ENCODE measurements at regions not wholly inside any gene's neighbourhood (a gene's known extent, or its start where the extent isn't known, plus 50 kb on each side); places are given as distances from the start of the nearest gene placed in this dataset.
"Not testable (repeated sequence)": the region's sequence is repeated elsewhere in the genome, so short reads cannot be mapped to it uniquely, and the experiment has no call there.

- H3K4me1 ChIP-seq (ENCODE audit: control insufficient read depth in 1 of 2, insufficient read depth in 2 of 2, low read length in 2 of 2) = no peaks in the 10 kb centered on the region
- H3K36me3 ChIP-seq (ENCODE audit: control insufficient read depth in 1 of 2, insufficient read depth in 2 of 2, low read length in 2 of 2) = no peaks in the 10 kb centered on the region
- no peaks in the 10 kb centered on the region for H3K9me3 ChIP-seq (ENCODE audit: control insufficient read depth in 1 of 2, low read length in 2 of 2)
- no peak overlapping the region for H3K27ac ChIP-seq (ENCODE audit: low read depth, low read length)
- H3K4me3 ChIP-seq (ENCODE audit: low read depth in 1 of 2, low read length in 2 of 2) = no peak overlapping the region
- no peak overlapping the region for H3K9ac ChIP-seq (ENCODE audit: low read depth in 1 of 2, low read length in 2 of 2)
- no peaks in the 10 kb centered on the region for H3K27me3 ChIP-seq (ENCODE audit: control insufficient read depth in 1 of 2, insufficient read depth in 2 of 2, low read length in 2 of 2)
Observed at GRCh38 chr16:63882576-63882975, 1239.3 kb downstream of the CDH11 start.

GRCh38 chr16:63880948-63881347, 1240.9 kb downstream of the CDH11 start:
- Histone ChIP-seq H3K36me3 (ENCODE audit: control insufficient read depth in 1 of 2, insufficient read depth in 2 of 2, low read length in 2 of 2) (no peaks in the 10 kb centered on the region), H3K27me3 (ENCODE audit: control insufficient read depth in 1 of 2, insufficient read depth in 2 of 2, low read length in 2 of 2) (no peaks in the 10 kb centered on the region), H3K4me1 (ENCODE audit: control insufficient read depth in 1 of 2, insufficient read depth in 2 of 2, low read length in 2 of 2) (no peaks in the 10 kb centered on the region), H3K9me3 (ENCODE audit: control insufficient read depth in 1 of 2, low read length in 2 of 2) (no peaks in the 10 kb centered on the region), H3K9ac (ENCODE audit: low read depth in 1 of 2, low read length in 2 of 2) (no peak overlapping the region), H3K27ac (ENCODE audit: low read depth, low read length) (no peak overlapping the region), H3K4me3 (ENCODE audit: low read depth in 1 of 2, low read length in 2 of 2) (no peak overlapping the region)

GRCh38 chr16:63877401-63877800, 1244.5 kb downstream of the CDH11 start:
- H3K27ac ChIP-seq (ENCODE audit: low read depth, low read length) = no peak overlapping the region
- no peak overlapping the region for H3K9ac ChIP-seq (ENCODE audit: low read depth in 1 of 2, low read length in 2 of 2)
- H3K9me3 ChIP-seq (ENCODE audit: control insufficient read depth in 1 of 2, low read length in 2 of 2) = no peaks in the 10 kb centered on the region
- no peaks in the 10 kb centered on the region for H3K4me1 ChIP-seq (ENCODE audit: control insufficient read depth in 1 of 2, insufficient read depth in 2 of 2, low read length in 2 of 2)
- no peaks in the 10 kb centered on the region for H3K36me3 ChIP-seq (ENCODE audit: control insufficient read depth in 1 of 2, insufficient read depth in 2 of 2, low read length in 2 of 2)
- no peaks in the 10 kb centered on the region for H3K27me3 ChIP-seq (ENCODE audit: control insufficient read depth in 1 of 2, insufficient read depth in 2 of 2, low read length in 2 of 2)
- no peak overlapping the region for H3K4me3 ChIP-seq (ENCODE audit: low read depth in 1 of 2, low read length in 2 of 2)

GRCh38 chr16:63876103-63876502, 1245.8 kb downstream of the CDH11 start:
- H3K9ac ChIP-seq (ENCODE audit: low read depth in 1 of 2, low read length in 2 of 2) = no peak overlapping the region
- H3K9me3 ChIP-seq (ENCODE audit: control insufficient read depth in 1 of 2, low read length in 2 of 2) = no peaks in the 10 kb centered on the region
- H3K4me3 ChIP-seq (ENCODE audit: low read depth in 1 of 2, low read length in 2 of 2) = no peak overlapping the region
- no peaks in the 10 kb centered on the region for H3K36me3 ChIP-seq (ENCODE audit: control insufficient read depth in 1 of 2, insufficient read depth in 2 of 2, low read length in 2 of 2)
- H3K27ac ChIP-seq (ENCODE audit: low read depth, low read length) = no peak overlapping the region
- no peaks in the 10 kb centered on the region for H3K27me3 ChIP-seq (ENCODE audit: control insufficient read depth in 1 of 2, insufficient read depth in 2 of 2, low read length in 2 of 2)
- no peaks in the 10 kb centered on the region for H3K4me1 ChIP-seq (ENCODE audit: control insufficient read depth in 1 of 2, insufficient read depth in 2 of 2, low read length in 2 of 2)

- H3K4me3 ChIP-seq (ENCODE audit: low read depth in 1 of 2, low read length in 2 of 2); H3K27ac ChIP-seq (ENCODE audit: low read depth, low read length); H3K9me3 ChIP-seq (ENCODE audit: control insufficient read depth in 1 of 2, low read length in 2 of 2); H3K36me3 ChIP-seq (ENCODE audit: control insufficient read depth in 1 of 2, insufficient read depth in 2 of 2, low read length in 2 of 2); H3K27me3 ChIP-seq (ENCODE audit: control insufficient read depth in 1 of 2, insufficient read depth in 2 of 2, low read length in 2 of 2); H3K9ac ChIP-seq (ENCODE audit: low read depth in 1 of 2, low read length in 2 of 2); H3K4me1 ChIP-seq (ENCODE audit: control insufficient read depth in 1 of 2, insufficient read depth in 2 of 2, low read length in 2 of 2): not testable (repeated sequence)
Observed at GRCh38 chr16:63860700-63861099, 1261.2 kb downstream of the CDH11 start.

- H3K27me3 ChIP-seq (ENCODE audit: control insufficient read depth in 1 of 2, insufficient read depth in 2 of 2, low read length in 2 of 2) = no peaks in the 10 kb centered on the region
- no peaks in the 10 kb centered on the region for H3K9me3 ChIP-seq (ENCODE audit: control insufficient read depth in 1 of 2, low read length in 2 of 2)
- H3K4me3 ChIP-seq (ENCODE audit: low read depth in 1 of 2, low read length in 2 of 2) = no peak overlapping the region
- H3K4me1 ChIP-seq (ENCODE audit: control insufficient read depth in 1 of 2, insufficient read depth in 2 of 2, low read length in 2 of 2) = no peaks in the 10 kb centered on the region
- no peaks in the 10 kb centered on the region for H3K36me3 ChIP-seq (ENCODE audit: control insufficient read depth in 1 of 2, insufficient read depth in 2 of 2, low read length in 2 of 2)
- no peak overlapping the region for H3K27ac ChIP-seq (ENCODE audit: low read depth, low read length)
- no peak overlapping the region for H3K9ac ChIP-seq (ENCODE audit: low read depth in 1 of 2, low read length in 2 of 2)
Observed at GRCh38 chr16:63856537-63856936, 1265.3 kb downstream of the CDH11 start.

GRCh38 chr16:63850979-63851378, 1270.9 kb downstream of the CDH11 start:
- Histone ChIP-seq H3K9me3 (ENCODE audit: control insufficient read depth in 1 of 2, low read length in 2 of 2) (no peaks in the 10 kb centered on the region), H3K27me3 (ENCODE audit: control insufficient read depth in 1 of 2, insufficient read depth in 2 of 2, low read length in 2 of 2) (no peaks in the 10 kb centered on the region), H3K4me1 (ENCODE audit: control insufficient read depth in 1 of 2, insufficient read depth in 2 of 2, low read length in 2 of 2) (no peaks in the 10 kb centered on the region), H3K9ac (ENCODE audit: low read depth in 1 of 2, low read length in 2 of 2) (no peak overlapping the region), H3K4me3 (ENCODE audit: low read depth in 1 of 2, low read length in 2 of 2) (no peak overlapping the region), H3K27ac (ENCODE audit: low read depth, low read length) (no peak overlapping the region), H3K36me3 (ENCODE audit: control insufficient read depth in 1 of 2, insufficient read depth in 2 of 2, low read length in 2 of 2) (no peaks in the 10 kb centered on the region)

- no peak overlapping the region for H3K9ac ChIP-seq (ENCODE audit: low read depth in 1 of 2, low read length in 2 of 2)
- H3K27me3 ChIP-seq (ENCODE audit: control insufficient read depth in 1 of 2, insufficient read depth in 2 of 2, low read length in 2 of 2) = no peaks in the 10 kb centered on the region
- no peak overlapping the region for H3K4me3 ChIP-seq (ENCODE audit: low read depth in 1 of 2, low read length in 2 of 2)
- peaks cover 6 to 8% of the 10 kb centered on the region in 2 donors for H3K9me3 ChIP-seq (ENCODE audit: control insufficient read depth in 1 of 2, low read length in 2 of 2)
- H3K4me1 ChIP-seq (ENCODE audit: control insufficient read depth in 1 of 2, insufficient read depth in 2 of 2, low read length in 2 of 2) = no peaks in the 10 kb centered on the region
- no peak overlapping the region for H3K27ac ChIP-seq (ENCODE audit: low read depth, low read length)
- H3K36me3 ChIP-seq (ENCODE audit: control insufficient read depth in 1 of 2, insufficient read depth in 2 of 2, low read length in 2 of 2) = no peaks in the 10 kb centered on the region
Observed at GRCh38 chr16:63841271-63841670, 1280.6 kb downstream of the CDH11 start.

- H3K36me3 ChIP-seq (ENCODE audit: control insufficient read depth in 1 of 2, insufficient read depth in 2 of 2, low read length in 2 of 2) = no peaks in the 10 kb centered on the region
- no peaks in the 10 kb centered on the region for H3K27me3 ChIP-seq (ENCODE audit: control insufficient read depth in 1 of 2, insufficient read depth in 2 of 2, low read length in 2 of 2)
- H3K4me1 ChIP-seq (ENCODE audit: control insufficient read depth in 1 of 2, insufficient read depth in 2 of 2, low read length in 2 of 2) = no peaks in the 10 kb centered on the region
- no peaks in the 10 kb centered on the region for H3K9me3 ChIP-seq (ENCODE audit: control insufficient read depth in 1 of 2, low read length in 2 of 2)
- H3K27ac ChIP-seq (ENCODE audit: low read depth, low read length) = no peak overlapping the region
- no peak overlapping the region for H3K4me3 ChIP-seq (ENCODE audit: low read depth in 1 of 2, low read length in 2 of 2)
- H3K9ac ChIP-seq (ENCODE audit: low read depth in 1 of 2, low read length in 2 of 2) = no peak overlapping the region
Observed at GRCh38 chr16:63830061-63830460, 1291.8 kb downstream of the CDH11 start.

- Histone ChIP-seq H3K27ac (ENCODE audit: low read depth, low read length) (no peak overlapping the region), H3K9ac (ENCODE audit: low read depth in 1 of 2, low read length in 2 of 2) (no peak overlapping the region), H3K9me3 (ENCODE audit: control insufficient read depth in 1 of 2, low read length in 2 of 2) (no peaks in the 10 kb centered on the region), H3K27me3 (ENCODE audit: control insufficient read depth in 1 of 2, insufficient read depth in 2 of 2, low read length in 2 of 2) (no peaks in the 10 kb centered on the region), H3K4me1 (ENCODE audit: control insufficient read depth in 1 of 2, insufficient read depth in 2 of 2, low read length in 2 of 2) (no peaks in the 10 kb centered on the region), H3K4me3 (ENCODE audit: low read depth in 1 of 2, low read length in 2 of 2) (no peak overlapping the region), H3K36me3 (ENCODE audit: control insufficient read depth in 1 of 2, insufficient read depth in 2 of 2, low read length in 2 of 2) (no peaks in the 10 kb centered on the region)
Observed at GRCh38 chr16:63822818-63823217, 1299.0 kb downstream of the CDH11 start.

GRCh38 chr16:63816276-63816675, 1305.6 kb downstream of the CDH11 start:
- Histone ChIP-seq H3K27ac (ENCODE audit: low read depth, low read length) (no peak overlapping the region), H3K9ac (ENCODE audit: low read depth in 1 of 2, low read length in 2 of 2) (no peak overlapping the region), H3K36me3 (ENCODE audit: control insufficient read depth in 1 of 2, insufficient read depth in 2 of 2, low read length in 2 of 2) (no peaks in the 10 kb centered on the region), H3K27me3 (ENCODE audit: control insufficient read depth in 1 of 2, insufficient read depth in 2 of 2, low read length in 2 of 2) (no peaks in the 10 kb centered on the region), H3K9me3 (ENCODE audit: control insufficient read depth in 1 of 2, low read length in 2 of 2) (no peaks in the 10 kb centered on the region), H3K4me1 (ENCODE audit: control insufficient read depth in 1 of 2, insufficient read depth in 2 of 2, low read length in 2 of 2) (no peaks in the 10 kb centered on the region), H3K4me3 (ENCODE audit: low read depth in 1 of 2, low read length in 2 of 2) (no peak overlapping the region)
